H1 (cell line): ENCODE measurements at regions not wholly inside any gene's neighbourhood (a gene's known extent, or its start where the extent isn't known, plus 50 kb on each side); places are given as distances from the start of the nearest gene placed in this dataset.

ENCODE experiments used
- SIN3A ChIP-seq, 2 experiments: IDR thresholded peaks in 1 of 2; conservative IDR thresholded peaks in 1 of 2; 2 replicates each; pipeline ENCODE4 v1.6.1; 2011 to 2012; ENCODE audit warnings: low read length in 2 of 2, improper control_type of control experiment in 1 of 2, low read depth in 1 of 2, mild to moderate bottlenecking in 1 of 2

DNA sequence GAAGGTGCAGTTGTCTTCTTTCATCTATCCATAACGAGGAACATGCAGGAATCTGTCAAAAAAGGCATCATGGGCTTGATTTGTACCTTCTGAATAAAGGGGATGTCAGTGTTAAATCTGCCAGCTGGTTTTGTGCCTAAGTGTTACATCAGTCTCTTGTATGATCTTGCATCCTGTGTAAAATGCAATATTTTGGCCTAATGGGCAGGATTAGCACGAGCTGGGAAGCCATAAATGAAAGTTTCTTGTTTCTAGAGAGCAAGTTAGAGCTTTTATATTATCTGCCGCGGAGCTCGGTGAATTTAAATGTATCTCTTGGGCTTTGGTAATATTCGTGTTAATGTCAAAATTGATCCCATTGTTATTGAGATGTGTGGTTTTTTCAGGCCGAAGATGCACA lies 526.1 kb upstream of the WWC1 start (continued):
- no peak for TF ChIP-seq SIN3A (conservative IDR thresholded peaks at IDR 0.05 in 1 of 2, IDR thresholded peaks at IDR 0.05 in 1 of 2; ENCODE audit: low read depth in 1 of 2, low read length in 2 of 2)
